HTR-8/SVneo (cell line): ENCODE measurements at regions not wholly inside any gene's neighbourhood (a gene's known extent, or its start where the extent isn't known, plus 50 kb on each side); places are given as distances from the start of the nearest gene placed in this dataset.
"Not testable (repeated sequence)": the region's sequence is repeated elsewhere in the genome, so short reads cannot be mapped to it uniquely, and the experiment has no call there.

ENCODE experiments used
- DNase-seq: peaks from one replicate; pipeline ENCODE4 v3.0.0; 2011; ENCODE audit warnings: low spot score, mixed read lengths; ENCODE audit not compliant: insufficient read length
- FAIRE-seq: peaks from 2 replicates; lab custom pipeline; 2011; peaks lifted over from hg19 to GRCh38; lab: Jason Lieb, UNC

- DNase-seq: not testable (repeated sequence)
Observed at GRCh38 chr17:445839-446238, 93.2 kb upstream of the RPH3AL start, which contains the start of gene RFLNB. Gene RFLNB, minus strand, starts transcription at chr17:445939.

GRCh38 chr17:444879-445454 lies 92.4 kb upstream of the RPH3AL start:
- DNase-seq (no peak), FAIRE-seq (no peak)

More at GRCh38 chr17:445839-446238, 93.2 kb upstream of the RPH3AL start, which contains the start of gene RFLNB:
- FAIRE-seq: not testable (repeated sequence)

- no peak for DNase-seq
- FAIRE-seq: no peak
Observed at GRCh38 chr17:443109-443508, 90.5 kb upstream of the RPH3AL start.

GRCh38 chr17:441155-441950 lies 88.7 kb upstream of the RPH3AL start:
- DNase-seq: no peak
- FAIRE-seq: no peak

GRCh38 chr17:438191-438590 lies 85.6 kb upstream of the RPH3AL start:
- no peak for FAIRE-seq

GRCh38 chr17:437545-437944 lies 84.9 kb upstream of the RPH3AL start:
- DNase-seq (no peak), FAIRE-seq (no peak)

More at GRCh38 chr17:438191-438590, 85.6 kb upstream of the RPH3AL start:
- no peak for DNase-seq

GRCh38 chr17:436571-436970 lies 84.0 kb upstream of the RPH3AL start:
- DNase-seq (no peak), FAIRE-seq (no peak)

GRCh38 chr17:432471-432870 lies 79.9 kb upstream of the RPH3AL start:
- DNase-seq, FAIRE-seq: not testable (repeated sequence)

- DNase-seq: no peak
- FAIRE-seq: no peak
Observed at GRCh38 chr17:431494-431893, 78.9 kb upstream of the RPH3AL start.

- DNase-seq (no peak), FAIRE-seq (no peak)
Observed at GRCh38 chr17:429589-429988, 77.0 kb upstream of the RPH3AL start.

GRCh38 chr17:428414-428813 lies 75.8 kb upstream of the RPH3AL start:
- FAIRE-seq (no peak), DNase-seq (no peak)

- DNase-seq (no peak), FAIRE-seq (no peak)
Observed at GRCh38 chr17:427891-428290, 75.3 kb upstream of the RPH3AL start.

GRCh38 chr17:427327-427726 lies 74.7 kb upstream of the RPH3AL start:
- no peak for FAIRE-seq
- no peak for DNase-seq

- FAIRE-seq (peak; percentile 9), DNase-seq (no peak)
Observed at GRCh38 chr17:422196-422930, 69.8 kb upstream of the RPH3AL start.

- DNase-seq: no peak
- FAIRE-seq: no peak
Observed at GRCh38 chr17:420479-421175, 68.0 kb upstream of the RPH3AL start.

GRCh38 chr17:419073-419735 lies 66.6 kb upstream of the RPH3AL start:
- DNase-seq: no peak
- no peak for FAIRE-seq

GRCh38 chr17:418421-418751 lies 65.8 kb upstream of the RPH3AL start:
- no peak for DNase-seq
- no peak for FAIRE-seq

GRCh38 chr17:417691-418420 lies 65.2 kb upstream of the RPH3AL start:
- DNase-seq (no peak), FAIRE-seq (peak; percentile 26)
